Esophagus squamous epithelium (tissue), 5 donors: ENCODE measurements at regions not wholly inside any gene's neighbourhood (a gene's known extent, or its start where the extent isn't known, plus 50 kb on each side); places are given as distances from the start of the nearest gene placed in this dataset.

Experiments
- DNase-seq: peaks from one replicate; lab custom pipeline; 2025; lab: John Stamatoyannopoulos, UW
- H3K27ac ChIP-seq, 4 donors: fragments of 200-600 bp; sonication (generic); one replicate each; pipeline ENCODE4 v1.5.1; 2016 to 2019; ENCODE audit warnings: mild to moderate bottlenecking in 1 of 4
- H3K27me3 ChIP-seq, 4 donors: fragments of 200-600 bp; sonication (generic); 1 replicate in 3 of 4; 2 replicates in 1 of 4; pipeline versions ENCODE4 v1.5.1 to v1.6.0; 2017 to 2021; ENCODE audit warnings: antibody characterized with exemption in 1 of 4
- H3K36me3 ChIP-seq, 3 donors: fragments of 200-600 bp; sonication (generic); one replicate each; pipeline ENCODE4 v1.5.1; 2016 to 2019
- H3K4me1 ChIP-seq, 3 donors: fragments of 200-600 bp; sonication (generic); one replicate each; pipeline ENCODE4 v1.5.1; 2017 to 2019
- H3K4me3 ChIP-seq, 4 donors: fragments of 200-600 bp; sonication (generic); 1 replicate in 3 of 4; 2 replicates in 1 of 4; pipeline ENCODE4 v1.5.1; 2016 to 2019; ENCODE audit warnings: mild to moderate bottlenecking in 2 of 4, moderate library complexity in 1 of 4
- H3K9me3 ChIP-seq, 3 donors: fragments of 200-600 bp; sonication (generic); one replicate each; pipeline ENCODE4 v1.5.1; 2016 to 2019
- CTCF ChIP-seq, 6 experiments: fragments of 450-650 bp in 4 of 6; fragments of 200-600 bp in 2 of 6; sonication (generic) in 2 of 6; IDR thresholded peaks; one replicate each; pipeline ENCODE4 v1.5.1; 2016 to 2019; ENCODE audit warnings: antibody characterized with exemption in 6 of 6, mild to moderate bottlenecking in 4 of 6, moderate library complexity in 4 of 6
- POLR2A ChIP-seq, 4 donors: fragments of 450-650 bp; IDR thresholded peaks; one replicate each; pipeline ENCODE4 v1.6.1; 2017; ENCODE audit warnings: antibody characterized with exemption in 4 of 4, mild to moderate bottlenecking in 4 of 4, moderate library complexity in 3 of 4
- WGBS, 2 donors: methylation state at CpG; one replicate each; pipeline ENCODE4 v1.1.5; 2018; 5-methylcytosine and 5-hydroxymethylcytosine counted together
- intact Hi-C: fragments of 100-400 bp; cut with DNase I; formaldehyde crosslinking; loops from one replicate; pipeline ENCODE4 v1.15.0; 2022
- donor health status: DM: yes; HTN: yes; CAD: no.

GRCh38 chr9:38342532-38342931, 50.0 kb upstream of the ALDH1B1 start:
- intact Hi-C loops, result no loop called here
- TF ChIP-seq CTCF (IDR thresholded peaks at IDR 0.05) (no peak), POLR2A (IDR thresholded peaks at IDR 0.05) (no peak)
- Histone ChIP-seq H3K4me3 (no peak overlapping the region), H3K9me3 (no peaks in the 10 kb centered on the region), H3K4me1 (peaks cover 0 to 27% (median 0%) of the 10 kb centered on the region in 3 donors), H3K27me3 (peaks cover 0 to 3% (median 0%) of the 10 kb centered on the region in 4 donors), H3K36me3 (no peaks in the 10 kb centered on the region), H3K27ac (no peak overlapping the region)
- DNase-seq, result no peak
- 68 to 69% methylated on average over 3 of the region's 3 CpGs for WGBS, 2 donors

GRCh38 chr9:38342096-38342495, 50.4 kb upstream of the ALDH1B1 start:
- Histone ChIP-seq H3K4me3 (no peak overlapping the region), H3K27me3 (no peaks in the 10 kb centered on the region), H3K9me3 (no peaks in the 10 kb centered on the region), H3K27ac (no peak overlapping the region), H3K36me3 (no peaks in the 10 kb centered on the region), H3K4me1 (peaks cover 0 to 27% (median 0%) of the 10 kb centered on the region in 3 donors)
- intact Hi-C loops, result no loop called here
- TF ChIP-seq POLR2A (IDR thresholded peaks at IDR 0.05) (no peak), CTCF (IDR thresholded peaks at IDR 0.05) (no peak)
- no peak for DNase-seq
- 73 to 85% methylated on average over 4 of the region's 4 CpGs for WGBS, 2 donors

GRCh38 chr9:38339496-38339895, 53.0 kb upstream of the ALDH1B1 start:
- Histone ChIP-seq H3K36me3 (no peaks in the 10 kb centered on the region), H3K9me3 (no peaks in the 10 kb centered on the region), H3K27ac (peak overlapping the region in 2 of 4 donors; percentile 39 to 48), H3K4me3 (no peak overlapping the region), H3K27me3 (peaks cover 0 to 4% (median 0%) of the 10 kb centered on the region in 4 donors), H3K4me1 (peaks cover 0 to 26% (median 0%) of the 10 kb centered on the region in 3 donors)
- TF ChIP-seq CTCF (IDR thresholded peaks at IDR 0.05), result no peak
- no peak for TF ChIP-seq POLR2A (IDR thresholded peaks at IDR 0.05)
- DNase-seq, result no peak
- intact Hi-C loops, result no loop called here
- WGBS, 2 donors, result 61 to 65% methylated on average over 2 of the region's 2 CpGs

GRCh38 chr9:38339087-38339486, 53.4 kb upstream of the ALDH1B1 start:
- no peak for TF ChIP-seq CTCF (IDR thresholded peaks at IDR 0.05)
- TF ChIP-seq POLR2A (IDR thresholded peaks at IDR 0.05), result no peak
- H3K4me3 ChIP-seq, result no peak overlapping the region
- H3K9me3 ChIP-seq, result no peaks in the 10 kb centered on the region
- intact Hi-C loops, result no loop called here
- H3K36me3 ChIP-seq, result no peaks in the 10 kb centered on the region
- peak overlapping the region in 1 of 4 donors; percentile 48 for H3K27ac ChIP-seq
- H3K27me3 ChIP-seq, result peaks cover 0 to 4% (median 0%) of the 10 kb centered on the region in 4 donors
- H3K4me1 ChIP-seq, result peaks cover 0 to 26% (median 0%) of the 10 kb centered on the region in 3 donors
- no peak for DNase-seq
- 17 to 23% methylated on average over 2 to 3 of the region's 3 CpGs for WGBS, 2 donors

GRCh38 chr9:38338342-38339018, 54.0 kb upstream of the ALDH1B1 start:
- Histone ChIP-seq H3K36me3 (no peaks in the 10 kb centered on the region), H3K27me3 (peaks cover 0 to 4% (median 0%) of the 10 kb centered on the region in 4 donors), H3K27ac (no peak overlapping the region), H3K9me3 (no peaks in the 10 kb centered on the region), H3K4me3 (no peak overlapping the region), H3K4me1 (peaks cover 0 to 26% (median 0%) of the 10 kb centered on the region in 3 donors)
- no peak for DNase-seq
- intact Hi-C loops, result no loop called here
- 69 to 81% methylated on average over 5 of the region's 5 CpGs for WGBS, 2 donors
- TF ChIP-seq POLR2A (IDR thresholded peaks at IDR 0.05), result no peak
- TF ChIP-seq CTCF (IDR thresholded peaks at IDR 0.05), result no peak
